Suprapubic skin (tissue), 4 donors: ENCODE measurements at regions not wholly inside any gene's neighbourhood (a gene's known extent, or its start where the extent isn't known, plus 50 kb on each side); places are given as distances from the start of the nearest gene placed in this dataset.

Experiments used
- POLR2A ChIP-seq, 2 donors: fragments of 450-650 bp; IDR thresholded peaks; one replicate each; pipeline ENCODE4 v1.6.1; 2017; ENCODE audit warnings: antibody characterized with exemption in 2 of 2, mild to moderate bottlenecking in 2 of 2, moderate library complexity in 2 of 2
- POLR2AphosphoS5 ChIP-seq, 3 donors: sonication (generic); formaldehyde crosslinking; IDR thresholded peaks; one replicate each; pipeline ENCODE4 v1.6.1; 2017; ENCODE audit warnings: antibody characterized with exemption in 3 of 3
- TF ChIP-seq, protein P1 (sequence below), 2 donors: fragments of 200-600 bp in 1 of 2; fragments of 450-650 bp in 1 of 2; sonication (generic) in 1 of 2; IDR thresholded peaks; one replicate each; pipeline ENCODE4 v1.5.1; 2016 to 2019; ENCODE audit warnings: antibody characterized with exemption in 2 of 2, mild to moderate bottlenecking in 1 of 2, moderate library complexity in 1 of 2

DNA sequence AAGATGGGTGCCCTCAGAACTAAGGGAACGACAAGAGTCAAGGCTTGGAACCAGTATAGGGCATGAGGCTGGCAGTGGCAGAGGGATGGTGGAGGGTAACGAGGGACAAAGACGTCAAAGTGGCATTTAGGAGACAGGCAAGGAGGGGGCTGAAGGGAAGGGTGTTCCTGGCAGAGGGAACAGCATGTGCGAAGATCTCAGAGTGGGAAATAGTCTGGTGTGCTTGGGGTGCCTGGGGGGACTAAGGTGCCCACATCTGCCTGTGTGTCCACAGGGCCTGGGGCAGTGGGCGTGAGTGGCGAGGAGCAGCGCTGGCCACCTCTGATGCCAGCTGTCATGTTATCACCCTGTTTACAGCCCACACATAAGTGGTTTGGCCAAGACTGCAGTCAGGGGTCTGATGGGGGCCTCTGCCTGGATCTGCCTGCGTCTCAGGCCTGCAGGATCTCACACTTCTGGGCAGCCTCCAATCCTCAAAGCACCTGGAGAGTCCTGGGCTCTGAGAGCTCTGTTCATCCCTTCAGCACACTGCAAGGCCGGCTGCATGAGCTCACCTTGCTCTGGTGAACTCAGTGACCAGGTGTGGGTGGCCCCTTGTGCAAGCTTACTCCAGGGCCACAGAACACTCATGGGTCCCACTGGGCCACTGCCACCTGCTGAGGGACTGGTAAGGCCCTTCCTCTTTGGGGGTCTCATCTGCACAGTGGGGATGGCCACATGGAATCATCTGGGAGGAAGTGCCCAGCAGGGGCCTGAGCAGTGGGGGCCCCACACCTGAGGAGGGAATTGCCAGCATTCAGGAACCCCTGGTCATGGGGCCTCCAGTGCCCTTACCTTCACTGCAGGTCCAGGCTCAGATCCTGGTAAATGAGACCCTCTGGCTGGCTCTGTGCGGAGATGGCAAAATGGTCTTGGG, 89.7 kb upstream of the SHISAL1 start:
- TF ChIP-seq POLR2AphosphoS5 (IDR thresholded peaks at IDR 0.05) (no peak), POLR2A (IDR thresholded peaks at IDR 0.05) (no peak)
- TF ChIP-seq, protein P1, sequence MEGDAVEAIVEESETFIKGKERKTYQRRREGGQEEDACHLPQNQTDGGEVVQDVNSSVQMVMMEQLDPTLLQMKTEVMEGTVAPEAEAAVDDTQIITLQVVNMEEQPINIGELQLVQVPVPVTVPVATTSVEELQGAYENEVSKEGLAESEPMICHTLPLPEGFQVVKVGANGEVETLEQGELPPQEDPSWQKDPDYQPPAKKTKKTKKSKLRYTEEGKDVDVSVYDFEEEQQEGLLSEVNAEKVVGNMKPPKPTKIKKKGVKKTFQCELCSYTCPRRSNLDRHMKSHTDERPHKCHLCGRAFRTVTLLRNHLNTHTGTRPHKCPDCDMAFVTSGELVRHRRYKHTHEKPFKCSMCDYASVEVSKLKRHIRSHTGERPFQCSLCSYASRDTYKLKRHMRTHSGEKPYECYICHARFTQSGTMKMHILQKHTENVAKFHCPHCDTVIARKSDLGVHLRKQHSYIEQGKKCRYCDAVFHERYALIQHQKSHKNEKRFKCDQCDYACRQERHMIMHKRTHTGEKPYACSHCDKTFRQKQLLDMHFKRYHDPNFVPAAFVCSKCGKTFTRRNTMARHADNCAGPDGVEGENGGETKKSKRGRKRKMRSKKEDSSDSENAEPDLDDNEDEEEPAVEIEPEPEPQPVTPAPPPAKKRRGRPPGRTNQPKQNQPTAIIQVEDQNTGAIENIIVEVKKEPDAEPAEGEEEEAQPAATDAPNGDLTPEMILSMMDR (IDR thresholded peaks at IDR 0.05): no peak
